WERI-Rb-1 (cell line): ENCODE measurements at regions not wholly inside any gene's neighbourhood (a gene's known extent, or its start where the extent isn't known, plus 50 kb on each side); places are given as distances from the start of the nearest gene placed in this dataset.

Experiments used
- DNase-seq: peaks from one replicate; pipeline ENCODE4 v3.0.0-alpha.2; 2020
- H3K27ac ChIP-seq: fragments of 250-450 bp; sonication (Bioruptor Pico); 2 replicates; pipeline ENCODE4 v1.5.1; 2020; ENCODE audit warnings: mild to moderate bottlenecking, moderate library complexity
- H3K27me3 ChIP-seq: fragments of 250-450 bp; sonication (Bioruptor Pico); 2 replicates; pipeline ENCODE4 v1.5.1; 2021; ENCODE audit warnings: mild to moderate bottlenecking, low read depth, moderate library complexity; ENCODE audit not compliant: insufficient read depth, severe bottlenecking
- H3K36me3 ChIP-seq: fragments of 250-450 bp; sonication (Bioruptor Pico); 2 replicates; pipeline ENCODE4 v1.5.1; 2020; ENCODE audit warnings: mild to moderate bottlenecking, moderate library complexity
- H3K4me3 ChIP-seq: 2 replicates; pipeline ENCODE4 v1.5.1; 2011; ENCODE audit warnings: low read depth, mild to moderate bottlenecking, control low read depth, low read length
- H3K9me3 ChIP-seq: fragments of 250-450 bp; sonication (Bioruptor Pico); 2 replicates; pipeline ENCODE4 v1.5.1; 2021; ENCODE audit warnings: mild to moderate bottlenecking, moderate library complexity; ENCODE audit not compliant: severe bottlenecking
- TF ChIP-seq, protein P1 (sequence below): IDR thresholded peaks from 2 replicates; pipeline ENCODE4 v1.5.1; 2011; ENCODE audit warnings: low read depth, mild to moderate bottlenecking, control low read depth, inconsistent platforms, low read length

DNA sequence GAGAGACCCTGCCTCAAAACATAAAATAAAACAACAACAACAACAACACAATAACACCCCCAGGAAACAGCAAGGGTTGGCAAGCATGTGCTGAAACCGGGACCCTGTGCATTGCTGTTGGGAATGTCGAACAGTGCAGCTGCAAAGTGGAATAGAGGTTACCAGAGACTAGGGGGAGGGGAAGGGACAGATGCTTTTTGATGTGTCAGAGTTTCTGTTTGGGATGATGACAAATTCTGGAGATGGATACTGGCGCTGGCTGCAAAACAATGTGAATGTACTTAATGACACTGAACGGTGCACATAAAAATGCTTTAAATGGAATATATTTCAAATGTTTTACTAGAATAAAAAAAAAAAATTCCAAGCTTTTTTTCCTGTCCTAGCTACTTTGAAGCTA is 241.8 kb downstream of the TEX36 start:
- DNase-seq: no peak

DNA sequence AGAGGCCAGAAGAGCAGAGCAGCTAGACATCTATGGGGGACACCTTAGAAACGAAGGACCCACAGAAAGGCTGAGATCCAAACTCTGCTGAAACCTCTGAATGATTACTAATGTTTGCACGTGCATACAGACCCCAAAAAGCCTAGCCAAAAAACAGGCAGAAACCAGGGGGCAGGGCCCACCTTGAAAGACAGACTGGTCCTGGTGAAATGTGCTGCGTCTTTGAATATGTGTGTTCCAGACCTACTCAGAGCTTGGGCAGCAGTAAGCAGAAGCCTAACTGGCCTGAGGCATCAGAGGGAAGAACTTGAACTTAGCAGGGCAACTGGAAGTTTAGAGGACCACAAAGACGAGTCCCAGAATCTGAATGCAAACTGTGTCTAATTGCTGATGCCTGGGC is 251.8 kb downstream of the TEX36 start:
- Histone ChIP-seq H3K4me3 (no peak overlapping the region), H3K27ac (no peak overlapping the region), H3K9me3 (peaks cover 4% of the 10 kb centered on the region), H3K36me3 (no peaks in the 10 kb centered on the region), H3K27me3 (peaks cover 39% of the 10 kb centered on the region)
- TF ChIP-seq, protein P1, sequence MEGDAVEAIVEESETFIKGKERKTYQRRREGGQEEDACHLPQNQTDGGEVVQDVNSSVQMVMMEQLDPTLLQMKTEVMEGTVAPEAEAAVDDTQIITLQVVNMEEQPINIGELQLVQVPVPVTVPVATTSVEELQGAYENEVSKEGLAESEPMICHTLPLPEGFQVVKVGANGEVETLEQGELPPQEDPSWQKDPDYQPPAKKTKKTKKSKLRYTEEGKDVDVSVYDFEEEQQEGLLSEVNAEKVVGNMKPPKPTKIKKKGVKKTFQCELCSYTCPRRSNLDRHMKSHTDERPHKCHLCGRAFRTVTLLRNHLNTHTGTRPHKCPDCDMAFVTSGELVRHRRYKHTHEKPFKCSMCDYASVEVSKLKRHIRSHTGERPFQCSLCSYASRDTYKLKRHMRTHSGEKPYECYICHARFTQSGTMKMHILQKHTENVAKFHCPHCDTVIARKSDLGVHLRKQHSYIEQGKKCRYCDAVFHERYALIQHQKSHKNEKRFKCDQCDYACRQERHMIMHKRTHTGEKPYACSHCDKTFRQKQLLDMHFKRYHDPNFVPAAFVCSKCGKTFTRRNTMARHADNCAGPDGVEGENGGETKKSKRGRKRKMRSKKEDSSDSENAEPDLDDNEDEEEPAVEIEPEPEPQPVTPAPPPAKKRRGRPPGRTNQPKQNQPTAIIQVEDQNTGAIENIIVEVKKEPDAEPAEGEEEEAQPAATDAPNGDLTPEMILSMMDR: no peak
- no peak for DNase-seq

More for the DNA sequence above, 241.8 kb downstream of the TEX36 start:
- Histone ChIP-seq H3K27ac (no peak overlapping the region), H3K36me3 (no peaks in the 10 kb centered on the region), H3K4me3 (no peak overlapping the region), H3K9me3 (no peaks in the 10 kb centered on the region), H3K27me3 (peaks cover 52% of the 10 kb centered on the region)
- TF ChIP-seq, protein P1: no peak

DNA sequence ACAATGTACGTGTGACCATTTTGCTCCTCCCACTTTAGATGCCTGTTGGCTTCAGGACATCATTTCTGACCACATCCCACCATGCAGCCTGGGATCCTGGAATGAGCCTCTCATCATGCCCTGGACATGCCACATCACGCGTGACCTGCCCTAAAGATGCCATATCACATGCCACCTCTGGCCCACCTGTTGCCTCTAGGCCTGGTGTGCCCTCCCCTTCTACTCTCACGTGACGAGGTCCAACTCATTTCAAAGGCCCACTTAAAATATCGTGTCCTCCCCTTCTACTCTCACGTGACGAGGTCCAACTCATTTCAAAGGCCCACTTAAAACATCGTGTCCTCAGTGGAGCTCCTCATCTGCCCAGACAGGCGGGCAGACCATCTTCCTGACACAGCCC is 254.9 kb downstream of the TEX36 start:
- Histone ChIP-seq H3K27me3 (peaks cover 60% of the 10 kb centered on the region), H3K27ac (no peak overlapping the region), H3K9me3 (no peaks in the 10 kb centered on the region), H3K4me3 (no peak overlapping the region), H3K36me3 (no peaks in the 10 kb centered on the region)
- TF ChIP-seq, protein P1: no peak
- DNase-seq: no peak

DNA sequence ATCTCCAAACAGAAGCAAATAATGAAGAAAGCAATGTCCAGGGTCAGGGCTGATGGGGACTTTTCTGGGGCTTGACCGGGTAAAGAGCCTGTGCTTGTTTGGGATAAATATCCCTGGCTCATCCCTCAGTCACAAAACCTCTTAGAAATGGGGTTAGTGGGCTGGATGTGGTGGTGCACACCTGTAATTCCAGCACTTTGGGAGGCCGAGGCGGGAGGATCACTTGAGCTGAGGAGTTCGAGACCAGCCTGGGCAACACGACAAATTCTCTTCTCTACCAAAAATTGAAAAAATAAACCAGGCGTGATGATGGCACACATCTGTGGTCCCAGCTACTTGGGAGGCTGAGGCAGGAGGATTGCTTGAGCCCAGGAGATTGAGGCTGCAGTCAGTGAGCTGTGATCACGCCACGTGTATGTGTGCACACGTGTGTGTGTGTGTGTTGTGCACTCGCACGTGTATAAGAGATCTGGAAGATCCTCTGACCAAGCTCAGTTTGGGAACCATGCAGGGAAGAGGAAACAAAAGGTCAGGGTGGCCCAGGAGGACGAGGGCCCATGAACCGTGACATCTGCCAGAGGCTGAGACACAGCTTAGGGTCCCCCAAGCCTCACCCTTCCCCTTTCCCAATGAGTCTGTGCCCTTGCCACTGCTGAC is 258.6 kb downstream of the TEX36 start:
- H3K27ac ChIP-seq: no peak overlapping the region
- DNase-seq: no peak
- TF ChIP-seq, protein P1: no peak
- no peaks in the 10 kb centered on the region for H3K36me3 ChIP-seq
- peaks cover 59% of the 10 kb centered on the region for H3K27me3 ChIP-seq
- H3K4me3 ChIP-seq: no peak overlapping the region
- no peaks in the 10 kb centered on the region for H3K9me3 ChIP-seq

DNA sequence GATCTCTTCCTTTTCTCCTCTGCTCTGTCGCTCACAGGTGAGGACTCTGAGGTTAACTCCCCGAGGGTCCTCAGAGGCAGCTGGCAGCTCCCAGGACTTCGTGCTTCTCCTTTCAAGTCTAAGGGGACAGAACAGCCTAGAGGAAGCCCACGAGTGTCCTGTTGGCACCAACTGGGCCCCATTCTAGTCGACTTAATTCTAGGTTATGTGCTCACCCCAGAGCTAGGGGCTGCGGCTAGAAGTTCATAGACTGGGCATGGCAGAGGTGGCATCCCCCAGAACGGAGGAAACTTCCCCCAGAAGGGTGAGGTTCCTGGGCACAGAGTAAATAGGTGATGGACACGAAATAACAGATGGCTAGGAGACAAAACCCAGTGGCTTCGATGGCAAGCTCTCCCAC is 259.4 kb downstream of the TEX36 start:
- Histone ChIP-seq H3K27me3 (peaks cover 56% of the 10 kb centered on the region), H3K27ac (no peak overlapping the region), H3K36me3 (no peaks in the 10 kb centered on the region), H3K4me3 (no peak overlapping the region), H3K9me3 (no peaks in the 10 kb centered on the region)
- TF ChIP-seq, protein P1: no peak
- no peak for DNase-seq

DNA sequence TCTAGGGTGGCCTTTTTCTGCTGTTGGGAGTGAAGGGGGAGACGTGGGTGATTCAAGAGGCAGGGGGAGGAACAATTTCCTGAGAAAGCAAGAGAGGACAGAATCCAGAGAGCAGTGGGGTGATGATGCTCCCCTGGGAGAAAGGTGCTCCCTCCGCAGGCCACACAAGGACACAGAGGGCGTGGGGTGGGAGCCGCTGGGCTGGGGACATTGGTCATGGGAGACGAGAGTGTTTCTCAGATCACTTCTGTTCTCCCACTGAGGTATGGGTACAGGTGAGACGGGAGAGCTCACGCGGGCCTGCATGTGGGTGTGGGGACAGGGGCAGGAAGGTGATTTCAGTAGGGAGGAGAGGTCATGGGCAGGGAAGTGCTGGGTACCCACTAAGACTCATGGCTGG is 259.5 kb upstream of the CTBP2 start:
- H3K36me3 ChIP-seq: no peaks in the 10 kb centered on the region
- no peak overlapping the region for H3K4me3 ChIP-seq
- DNase-seq: no peak
- no peaks in the 10 kb centered on the region for H3K9me3 ChIP-seq
- no peak overlapping the region for H3K27ac ChIP-seq
- TF ChIP-seq, protein P1: no peak
- peaks cover 59% of the 10 kb centered on the region for H3K27me3 ChIP-seq
